HepG2 (cell line): ENCODE measurements at regions not wholly inside any gene's neighbourhood (a gene's known extent, or its start where the extent isn't known, plus 50 kb on each side); places are given as distances from the start of the nearest gene placed in this dataset.
A peak's percentile ranks its signal among the peaks of the same experiment; 100 is the strongest.
"Not testable (repeated sequence)": the region's sequence is repeated elsewhere in the genome, so short reads cannot be mapped to it uniquely, and the experiment has no call there.

Experiments used
- ATAC-seq: fragments of 200-7000 bp; cut with Tn5 transposase; 3 replicates; pipeline ENCODE4 v1.9.1; 2020; ENCODE audit warnings: mild to moderate bottlenecking, moderate library complexity
- BruUV-seq: library from RNA; stranded (reverse); fragments of 400-500 nt; replicated peaks from 2 replicates; lab custom pipeline; 2021; lab: Mats Ljungman, UMichigan
- CTCF ChIA-PET: fragments of 300-600 bp; formaldehyde crosslinking; extraction: SDS; loops from one replicate; lab custom pipeline; 2021; ENCODE audit warnings: low total read pairs, inconsistent platforms, low intra/inter-chr PET ratio; lab: Yijun Ruan, JAX
- POLR2A ChIA-PET: fragments of 350-600 bp; sonication (Branson Sonifier 250); formaldehyde crosslinking; loops from one replicate; lab custom pipeline; 2020; ENCODE audit warnings: antibody characterized with exemption, inconsistent platforms; lab: Yijun Ruan, JAX
- DNase-seq: peaks from one replicate; pipeline ENCODE4 v3.0.0-alpha.2; 2015; ENCODE audit warnings: low spot score
- FAIRE-seq: peaks from 3 replicates; lab custom pipeline; 2011; peaks lifted over from hg19 to GRCh38; lab: Jason Lieb, UNC
- H2AFZ ChIP-seq: one replicate; pipeline ENCODE4 v1.6.1; 2011; ENCODE audit warnings: low read length, inconsistent platforms
- H3K27ac ChIP-seq: fragments of 300-600 bp; 3 replicates; pipeline ENCODE4 v1.8.0; 2011; ENCODE audit warnings: mixed run types, mild to moderate bottlenecking, mixed read lengths, low read length, inconsistent platforms; ENCODE audit not compliant: insufficient read depth; ENCODE audit errors: extremely low read length
- H3K27me3 ChIP-seq, 2 experiments: fragments of 200-600 bp in 1 of 2; 2 replicates in 1 of 2; 3 replicates in 1 of 2; pipeline versions ENCODE4 v1.6.0 to v1.8.0; 2011; ENCODE audit warnings: low read length in 2 of 2, mild to moderate bottlenecking in 2 of 2, moderate library complexity in 2 of 2, inconsistent platforms in 1 of 2; ENCODE audit not compliant: insufficient read depth in 2 of 2, control insufficient read depth in 1 of 2
- H3K36me3 ChIP-seq, 2 experiments: fragments of 200-600 bp in 1 of 2; replicated peaks in 1 of 2; 2 replicates in 1 of 2; 3 replicates in 1 of 2; pipeline versions ENCODE4 v1.5.1 to v1.8.0; 2011; ENCODE audit warnings: low read length in 2 of 2, inconsistent platforms in 1 of 2; ENCODE audit not compliant: insufficient read depth in 2 of 2, control insufficient read depth in 1 of 2
- H3K4me1 ChIP-seq: 2 replicates; pipeline ENCODE4 v1.5.1; 2012; ENCODE audit warnings: low read length, inconsistent platforms; ENCODE audit not compliant: insufficient read depth
- H3K4me2 ChIP-seq: 2 replicates; pipeline ENCODE4 v1.6.0; 2011; ENCODE audit warnings: low read depth, low read length, inconsistent platforms
- H3K4me3 ChIP-seq, 3 experiments: fragments of 200-600 bp in 1 of 3; sonication (generic), shearing (Covaris generic) in 1 of 3; replicated peaks in 1 of 3; 2 replicates each; pipeline ENCODE4 v1.5.1; 2011 to 2016; ENCODE audit warnings: low read length in 3 of 3, inconsistent platforms in 2 of 3, low read depth in 2 of 3, mild to moderate bottlenecking in 2 of 3, control low read depth in 1 of 3, mixed read lengths in 1 of 3; ENCODE audit not compliant: insufficient read depth in 1 of 3
- H3K79me2 ChIP-seq: one replicate; pipeline ENCODE4 v1.6.1; 2011; ENCODE audit warnings: low read length, inconsistent platforms; ENCODE audit not compliant: insufficient read depth
- H3K9ac ChIP-seq: 2 replicates; pipeline ENCODE4 v1.6.0; 2011; ENCODE audit warnings: mild to moderate bottlenecking, low read depth, low read length, inconsistent platforms; ENCODE audit not compliant: insufficient read depth
- H3K9me3 ChIP-seq: 2 replicates; pipeline ENCODE4 v1.5.1; 2012; ENCODE audit warnings: mild to moderate bottlenecking, low read length
- H4K20me1 ChIP-seq: 2 replicates; pipeline ENCODE4 v1.6.0; 2011; ENCODE audit warnings: inconsistent platforms, mild to moderate bottlenecking, low read length, moderate library complexity; ENCODE audit not compliant: insufficient read depth
- CEBPB ChIP-seq: IDR thresholded peaks from 2 replicates; pipeline ENCODE4 v1.6.1; 2011; ENCODE audit warnings: low read depth, low read length, improper control_type of control experiment, borderline replicate concordance
- CREB1 ChIP-seq, 2 experiments: fragments of 450-650 bp in 1 of 2; IDR thresholded peaks; 2 replicates each; pipeline ENCODE4 v1.6.1; 2016 to 2017; ENCODE audit warnings: control low read depth in 1 of 2, mild to moderate bottlenecking in 1 of 2, missing compliant biosample characterization in 1 of 2, missing genetic modification characterization in 1 of 2
- FOXA1 ChIP-seq, 2 experiments: fragments of 450-650 bp in 1 of 2; sonication (generic) in 1 of 2; formaldehyde crosslinking in 1 of 2; IDR thresholded peaks; 2 replicates each; pipeline versions ENCODE4 v1.4.0 to v1.6.1; 2016 to 2020; ENCODE audit warnings: missing genetic modification reagents in 1 of 2
- FOXO1 ChIP-seq: sonication (generic); formaldehyde crosslinking; IDR thresholded peaks from 2 replicates; pipeline ENCODE4 v1.4.0; 2020; ENCODE audit warnings: missing genetic modification reagents
- FOXP1 ChIP-seq, 2 experiments: fragments of 450-650 bp in 1 of 2; IDR thresholded peaks; 2 replicates each; pipeline ENCODE4 v1.6.1; 2017 to 2018; ENCODE audit warnings: antibody characterized with exemption in 1 of 2
- GABPB1 ChIP-seq: IDR thresholded peaks from 2 replicates; pipeline ENCODE4 v1.6.1; 2016; ENCODE audit warnings: mild to moderate bottlenecking, missing genetic modification reagents, moderate library complexity, missing compliant biosample characterization
- KAT8 ChIP-seq: IDR thresholded peaks from 2 replicates; pipeline ENCODE4 v1.6.1; 2016; ENCODE audit warnings: missing genetic modification reagents, missing compliant biosample characterization
- LCORL ChIP-seq, 2 experiments: fragments of 450-650 bp in 1 of 2; sonication (generic) in 1 of 2; formaldehyde crosslinking in 1 of 2; IDR thresholded peaks; 2 replicates each; pipeline versions ENCODE4 v1.5.0 to v1.6.1; 2017 to 2020; ENCODE audit warnings: antibody characterized with exemption in 1 of 2, missing genetic modification reagents in 1 of 2
- MED1 ChIP-seq: sonication (generic); formaldehyde crosslinking; IDR thresholded peaks from 2 replicates; pipeline ENCODE4 v1.4.0; 2020; ENCODE audit warnings: missing genetic modification reagents
- POGZ ChIP-seq: sonication (generic); formaldehyde crosslinking; IDR thresholded peaks from 2 replicates; pipeline ENCODE4 v1.4.0; 2020; ENCODE audit warnings: mild to moderate bottlenecking, missing genetic modification reagents
- RARA ChIP-seq: IDR thresholded peaks from 2 replicates; pipeline ENCODE4 v1.6.1; 2016; ENCODE audit warnings: missing genetic modification reagents, missing compliant biosample characterization
- SETDB1 ChIP-seq: sonication (generic); formaldehyde crosslinking; IDR thresholded peaks from 2 replicates; pipeline ENCODE4 v1.5.1; 2020; ENCODE audit warnings: missing genetic modification reagents, mild to moderate bottlenecking, borderline replicate concordance
- ZBTB21 ChIP-seq: sonication (generic); formaldehyde crosslinking; IDR thresholded peaks from 2 replicates; pipeline ENCODE4 v1.4.0; 2020; ENCODE audit warnings: missing genetic modification reagents
- WGBS: methylation state at CpG from one replicate; pipeline ENCODE4 v1.1.6; 2017; ENCODE audit warnings: low lambda C conversion rate; 5-methylcytosine and 5-hydroxymethylcytosine counted together
- in situ Hi-C: cut with HindIII; loops from 2 replicates; pipeline ENCODE4 v1.10.0; 2017; ENCODE audit warnings: low pct_unique_long_range_greater_than_20kb; ENCODE audit not compliant: extremely low pct_ligation_motif_present
- intact Hi-C: fragments of 100-400 bp; cut with micrococcal nuclease; formaldehyde crosslinking; loops from one replicate; pipeline ENCODE4 v1.10.0; 2022; ENCODE audit not compliant: unreplicated experiment
- TF ChIP-seq, protein P1 (sequence below): IDR thresholded peaks from 2 replicates; pipeline ENCODE4 v1.6.1; 2016

DNA sequence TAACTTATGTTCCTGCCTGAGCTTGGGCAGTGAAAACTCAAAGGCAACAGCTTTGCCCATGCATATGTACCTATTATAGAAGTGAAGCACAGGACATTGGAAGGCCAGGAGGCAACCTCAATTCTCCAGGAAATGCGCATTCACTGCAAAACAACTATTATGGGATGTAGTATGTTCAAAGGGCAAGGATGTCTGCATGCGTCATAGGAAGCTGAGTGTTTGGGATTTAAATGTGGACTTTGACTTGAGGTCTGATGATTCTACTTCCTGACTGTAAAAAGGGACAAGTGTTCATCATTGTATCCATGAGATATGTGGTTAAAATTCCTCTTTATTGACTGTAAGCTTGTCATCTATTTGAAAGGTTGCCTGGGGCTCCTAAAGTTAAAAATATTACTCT is 103.3 kb upstream of the TRIM77 start (continued):
- TF ChIP-seq LCORL (IDR thresholded peaks at IDR 0.05): peak; percentile 31; the same call in 1 of the 2 replicates
- 0 out of 2 replicates have a peak, but pooled peaks have one; percentile 18 for TF ChIP-seq LCORL (CRISPR knock-in tag; IDR thresholded peaks at IDR 0.05)
- TF ChIP-seq, protein P1, sequence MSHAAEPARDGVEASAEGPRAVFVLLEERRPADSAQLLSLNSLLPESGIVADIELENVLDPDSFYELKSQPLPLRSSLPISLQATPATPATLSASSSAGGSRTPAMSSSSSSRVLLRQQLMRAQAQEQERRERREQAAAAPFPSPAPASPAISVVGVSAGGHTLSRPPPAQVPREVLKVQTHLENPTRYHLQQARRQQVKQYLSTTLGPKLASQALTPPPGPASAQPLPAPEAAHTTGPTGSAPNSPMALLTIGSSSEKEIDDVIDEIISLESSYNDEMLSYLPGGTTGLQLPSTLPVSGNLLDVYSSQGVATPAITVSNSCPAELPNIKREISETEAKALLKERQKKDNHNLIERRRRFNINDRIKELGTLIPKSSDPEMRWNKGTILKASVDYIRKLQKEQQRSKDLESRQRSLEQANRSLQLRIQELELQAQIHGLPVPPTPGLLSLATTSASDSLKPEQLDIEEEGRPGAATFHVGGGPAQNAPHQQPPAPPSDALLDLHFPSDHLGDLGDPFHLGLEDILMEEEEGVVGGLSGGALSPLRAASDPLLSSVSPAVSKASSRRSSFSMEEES (CRISPR knock-in tag): peak; percentile 58
- peak; percentile 50; the same call in 1 of the 2 replicates for TF ChIP-seq POGZ (CRISPR knock-in tag)
- peak; percentile 77 for TF ChIP-seq GABPB1 (CRISPR knock-in tag)
- 0 out of 2 replicates have a peak, but pooled peaks have one; percentile 21 for TF ChIP-seq KAT8 (CRISPR knock-in tag)
- peak; percentile 69 for TF ChIP-seq CREB1 (IDR thresholded peaks at IDR 0.05)
- TF ChIP-seq CREB1 (CRISPR knock-in tag; IDR thresholded peaks at IDR 0.05): peak; percentile 88
- TF ChIP-seq MED1: peak; percentile 24; the same call in 1 of the 2 replicates
- 0 out of 2 replicates have a peak, but pooled peaks have one; percentile 19 for TF ChIP-seq SETDB1
- TF ChIP-seq ZBTB21 (CRISPR knock-in tag): peak; percentile 89
- TF ChIP-seq FOXO1 (CRISPR knock-in tag): peak; percentile 82

DNA sequence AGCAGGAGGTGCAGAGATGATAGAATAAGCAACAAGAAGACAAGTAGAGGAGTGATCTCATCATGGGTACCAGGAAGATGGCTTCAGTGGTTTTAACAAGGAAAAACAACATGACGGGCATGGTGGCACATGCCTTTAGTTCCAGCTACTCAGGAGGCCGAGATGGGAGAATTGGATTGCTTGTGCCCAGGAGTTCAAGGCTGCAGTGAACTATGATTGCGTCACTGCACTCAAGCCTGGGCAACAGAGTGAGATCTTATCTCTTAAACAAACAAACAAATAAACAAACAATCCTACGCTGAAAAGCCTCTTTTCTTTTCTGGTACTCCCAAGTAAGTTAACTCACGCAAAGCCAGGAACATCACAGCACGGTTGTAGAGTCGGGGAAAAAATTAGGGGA is 102.6 kb upstream of the TRIM77 start:
- DNase-seq; H3K4me3 ChIP-seq; H3K36me3 ChIP-seq; ATAC-seq; H3K79me2 ChIP-seq; BruUV-seq; H4K20me1 ChIP-seq; H2AFZ ChIP-seq; H3K9ac ChIP-seq; H3K4me2 ChIP-seq; CTCF ChIA-PET; H3K9me3 ChIP-seq; H3K27ac ChIP-seq; intact Hi-C loops; POLR2A ChIA-PET; H3K27me3 ChIP-seq; FAIRE-seq; in situ Hi-C loops; TF ChIP-seq FOXA1 (CRISPR knock-in tag; IDR thresholded peaks at IDR 0.05); FOXP1 (IDR thresholded peaks at IDR 0.05): not testable (repeated sequence)
- WGBS: 53% methylated on average over 7 of the region's 7 CpGs
- peaks cover 14% of the 10 kb centered on the region for H3K4me1 ChIP-seq
- TF ChIP-seq FOXA1 (IDR thresholded peaks at IDR 0.05): 0 out of 2 replicates have a peak, but pooled peaks have one; percentile 31
- TF ChIP-seq FOXP1 (CRISPR knock-in tag; IDR thresholded peaks at IDR 0.05): peak; percentile 34; the same call in 1 of the 2 replicates
- TF ChIP-seq CEBPB: peak; percentile 58; the same call in 1 of the 2 replicates
- TF ChIP-seq RARA (CRISPR knock-in tag): peak; percentile 61; the same call in 1 of the 2 replicates
